ENCODE measurements at regions not wholly inside any gene's neighbourhood (a gene's known extent, or its start where the extent isn't known, plus 50 kb on each side); places are given as distances from the start of the nearest gene placed in this dataset.

GRCh38 chr13:47298506-47298905 lies 401.7 kb upstream of the HTR2A start:
- H3K27me3 ChIP-seq (ENCODE audit: control insufficient read depth, insufficient read depth, low read length), result no peaks in the 10 kb centered on the region
- H2BK15ac ChIP-seq (ENCODE audit: low read depth, low read length), result peak overlapping the region; percentile 42; the same call in 1 of the 3 replicates
- peak overlapping the region in 1 of 2 experiments; percentile 40; a peak in 2 of 4 replicates for H4K8ac ChIP-seq (ENCODE audit: low read depth in 2 of 2, low read length in 2 of 2)
- H2BK5ac ChIP-seq (ENCODE audit: low read depth, low read length, poor library complexity, severe bottlenecking), result no peak overlapping the region
- H2BK120ac ChIP-seq (ENCODE audit: low read depth, low read length), result peak overlapping the region; percentile 78
- peak overlapping the region; percentile 7; the same call in 1 of the 2 replicates for H3K14ac ChIP-seq (replicated peaks; ENCODE audit: low read depth, low read length)
- ChIA-PET CTCF (no interaction called here), POLR2A (ENCODE audit: unreplicated experiment) (no interaction called here)
- no peak overlapping the region for H3K23ac ChIP-seq (ENCODE audit: low read depth, low read length)
- no peak overlapping the region for H4K5ac ChIP-seq (ENCODE audit: low read depth, low read length)
- TF ChIP-seq CTCF (conservative IDR thresholded peaks at IDR 0.05; ENCODE audit: low read depth, low read length) (no peak), MXI1 (IDR thresholded peaks at IDR 0.05; ENCODE audit: borderline replicate concordance, low read depth, low read length) (no peak), POLR2A (IDR thresholded peaks at IDR 0.05; ENCODE audit: low read depth, low read length) (no peak), CHD1 (IDR thresholded peaks at IDR 0.05; ENCODE audit: low read depth, low read length) (no peak), RFX5 (IDR thresholded peaks at IDR 0.05; ENCODE audit: low read depth, low read length) (no peak), NFE2L2 (IDR thresholded peaks at IDR 0.05; ENCODE audit: low read depth, low read length) (no peak), RAD21 (IDR thresholded peaks at IDR 0.05; ENCODE audit: low read length) (no peak), USF2 (IDR thresholded peaks at IDR 0.05; ENCODE audit: low read depth, low read length) (no peak), BHLHE40 (IDR thresholded peaks at IDR 0.05; ENCODE audit: low read depth, low read length) (no peak), FOS (IDR thresholded peaks at IDR 0.05; ENCODE audit: low read depth, low read length) (no peak), MAFK (IDR thresholded peaks at IDR 0.05; ENCODE audit: low read depth, low read length) (no peak)
- no peaks in the 10 kb centered on the region for H3K79me1 ChIP-seq (ENCODE audit: low read depth in 1 of 2, low read length in 2 of 2)
- dilution Hi-C loops (cut with HindIII; ENCODE audit: low sequenced_read_pairs, unreplicated experiment) (no loop called here), in situ Hi-C loops (cut with MboI; ENCODE audit: low sequenced_read_pairs) (no loop called here), intact Hi-C loops (cut with micrococcal nuclease) (no loop called here)
- H3K27ac ChIP-seq (ENCODE audit: insufficient read depth, low read length), result no peak overlapping the region
- H3K9me1 ChIP-seq (ENCODE audit: insufficient read depth, low read length), result peaks cover 2% of the 10 kb centered on the region; the same call in 1 of the 2 replicates
- no CpG with 5 or more reads among the region's 2 CpGs for WGBS, 2 experiments (ENCODE audit: extremely low coverage in 2 of 2, insufficient read length in 1 of 2)
- no peak overlapping the region for H2AK9ac ChIP-seq (replicated peaks; ENCODE audit: low read depth, low read length, poor library complexity)
- no peak overlapping the region for H2AFZ ChIP-seq (replicated peaks; ENCODE audit: low read length, poor library complexity)
- peak overlapping the region; percentile 85; the same call in 1 of the 2 replicates for H2BK20ac ChIP-seq (ENCODE audit: low read depth, low read length)
- H3K9ac ChIP-seq (ENCODE audit: low read depth, low read length), result no peak overlapping the region
- DNase-seq (peak; percentile 4), ATAC-seq (ENCODE audit: low read depth) (no peak)
- no peak overlapping the region for H3K4me2 ChIP-seq (ENCODE audit: low read depth, low read length)
- H4K20me1 ChIP-seq (ENCODE audit: insufficient read depth, low read length), result no peaks in the 10 kb centered on the region
- H4K91ac ChIP-seq (ENCODE audit: insufficient read depth, low read depth, low read length), result no peak overlapping the region; the same call in 1 of the 2 replicates
- H3K36me3 ChIP-seq (ENCODE audit: control insufficient read depth, insufficient read depth, low read length), result no peaks in the 10 kb centered on the region
- BruUV-seq (replicated peaks), result no TSS peak
- H2AK5ac ChIP-seq (ENCODE audit: low read depth, low read length), result peak overlapping the region; percentile 63
- no peak overlapping the region for H3K56ac ChIP-seq (ENCODE audit: extremely low read depth, insufficient read depth, low read length)
- H3K4me1 ChIP-seq (ENCODE audit: control insufficient read depth, insufficient read depth, low read length), result peaks cover 1% of the 10 kb centered on the region; the same call in 1 of the 2 replicates
- peak overlapping the region; percentile 64 for H3K4ac ChIP-seq (ENCODE audit: low read depth, low read length)
- H3K9me3 ChIP-seq (ENCODE audit: control insufficient read depth, insufficient read depth, low read length), result no peaks in the 10 kb centered on the region
- no peak overlapping the region for H3K4me3 ChIP-seq (ENCODE audit: insufficient read depth, low read depth, low read length)
- H3K18ac ChIP-seq (ENCODE audit: low read depth, low read length), result peak overlapping the region; percentile 37; the same call in 1 of the 2 replicates
